Muscle layer of duodenum (tissue), 2 donors: ENCODE measurements at regions not wholly inside any gene's neighbourhood (a gene's known extent, or its start where the extent isn't known, plus 50 kb on each side); places are given as distances from the start of the nearest gene placed in this dataset.

Source experiments
- H3K27ac ChIP-seq: one replicate; pipeline ENCODE4 v1.7.0; 2013; ENCODE audit warnings: mild to moderate bottlenecking, low read length
- H3K27me3 ChIP-seq: one replicate; pipeline ENCODE4 v1.7.0; 2013; ENCODE audit warnings: low read depth, mild to moderate bottlenecking, control low read depth, low read length
- H3K36me3 ChIP-seq, 2 donors: one replicate each; pipeline ENCODE4 v1.7.0; 2013; ENCODE audit warnings: low read length in 2 of 2, control low read depth in 1 of 2, mild to moderate bottlenecking in 1 of 2; ENCODE audit not compliant: insufficient read depth in 2 of 2, control insufficient read depth in 1 of 2
- H3K4me1 ChIP-seq, 2 donors: one replicate each; pipeline ENCODE4 v1.7.0; 2013; ENCODE audit warnings: low read length in 2 of 2, mild to moderate bottlenecking in 2 of 2, control low read depth in 1 of 2, moderate library complexity in 1 of 2; ENCODE audit not compliant: insufficient read depth in 2 of 2, control insufficient read depth in 1 of 2
- H3K4me3 ChIP-seq, 2 donors: one replicate each; pipeline ENCODE4 v1.7.0; 2013; ENCODE audit warnings: low read length in 2 of 2, low read depth in 1 of 2, mild to moderate bottlenecking in 1 of 2
- H3K9me3 ChIP-seq, 2 donors: one replicate each; pipeline ENCODE4 v1.7.0; 2013; ENCODE audit warnings: low read length in 2 of 2, control low read depth in 1 of 2, mild to moderate bottlenecking in 1 of 2; ENCODE audit not compliant: control insufficient read depth in 1 of 2
- donor health status: healthy.

DNA sequence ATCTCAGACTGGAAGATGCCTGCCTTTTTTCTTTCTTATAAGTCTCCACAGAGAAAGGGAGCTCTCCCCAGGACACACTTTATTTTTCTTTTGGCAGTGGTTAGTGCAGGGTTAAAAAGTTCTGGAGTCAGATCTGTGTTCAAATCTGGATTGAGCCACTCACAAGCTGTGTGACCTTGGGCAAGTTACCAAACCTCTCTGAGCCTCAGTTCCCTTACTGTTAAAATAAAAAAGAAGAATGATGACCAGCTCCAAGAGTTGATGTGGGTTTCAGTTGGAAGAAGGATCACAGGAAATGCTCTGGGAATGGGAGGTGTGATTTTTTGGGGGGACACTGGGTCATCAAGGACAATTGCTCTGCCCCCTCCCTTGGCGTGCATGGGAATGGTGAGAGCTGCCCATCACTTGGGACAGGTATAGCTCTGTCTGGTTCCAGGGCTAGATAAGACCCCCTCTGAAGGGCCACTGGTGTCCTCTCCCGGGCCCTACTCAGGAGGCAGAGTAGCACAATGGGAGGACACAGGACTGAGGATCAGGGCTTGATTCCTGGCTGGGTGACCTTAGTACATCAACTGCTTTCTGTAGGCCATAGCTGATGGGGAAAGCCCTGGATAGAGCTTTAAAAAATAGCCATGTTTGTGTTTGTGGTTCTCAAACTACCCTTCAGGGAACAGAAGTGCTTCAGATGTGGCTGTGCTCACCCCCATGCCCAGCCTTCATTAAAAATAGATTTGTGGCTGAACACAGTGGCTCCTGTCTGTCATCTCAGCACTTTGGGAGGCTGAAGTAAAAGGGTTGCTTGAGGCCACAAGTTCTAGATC lies 228.3 kb downstream of the MIAT start:
- Histone ChIP-seq H3K4me1 (no peaks in the 10 kb centered on the region), H3K36me3 (no peaks in the 10 kb centered on the region), H3K4me3 (no peak overlapping the region), H3K9me3 (no peaks in the 10 kb centered on the region), H3K27ac (no peak overlapping the region), H3K27me3 (no peaks in the 10 kb centered on the region)

GRCh38 chr22:26887456-26887855 lies 230.1 kb downstream of the MIAT start:
- H3K27me3 ChIP-seq = no peaks in the 10 kb centered on the region
- no peak overlapping the region for H3K4me3 ChIP-seq
- H3K36me3 ChIP-seq = no peaks in the 10 kb centered on the region
- H3K27ac ChIP-seq = no peak overlapping the region
- no peaks in the 10 kb centered on the region for H3K4me1 ChIP-seq
- H3K9me3 ChIP-seq = no peaks in the 10 kb centered on the region

- no peaks in the 10 kb centered on the region for H3K9me3 ChIP-seq
- H3K4me3 ChIP-seq = no peak overlapping the region
- no peaks in the 10 kb centered on the region for H3K36me3 ChIP-seq
- no peaks in the 10 kb centered on the region for H3K27me3 ChIP-seq
- H3K27ac ChIP-seq = no peak overlapping the region
- no peaks in the 10 kb centered on the region for H3K4me1 ChIP-seq
These were observed 230.5 kb downstream of the MIAT start for GRCh38 chr22:26887916-26888315.

GRCh38 chr22:26888887-26889286 lies 231.5 kb downstream of the MIAT start:
- Histone ChIP-seq H3K36me3 (no peaks in the 10 kb centered on the region), H3K9me3 (no peaks in the 10 kb centered on the region), H3K27me3 (no peaks in the 10 kb centered on the region), H3K4me3 (no peak overlapping the region), H3K4me1 (no peaks in the 10 kb centered on the region), H3K27ac (no peak overlapping the region)

DNA sequence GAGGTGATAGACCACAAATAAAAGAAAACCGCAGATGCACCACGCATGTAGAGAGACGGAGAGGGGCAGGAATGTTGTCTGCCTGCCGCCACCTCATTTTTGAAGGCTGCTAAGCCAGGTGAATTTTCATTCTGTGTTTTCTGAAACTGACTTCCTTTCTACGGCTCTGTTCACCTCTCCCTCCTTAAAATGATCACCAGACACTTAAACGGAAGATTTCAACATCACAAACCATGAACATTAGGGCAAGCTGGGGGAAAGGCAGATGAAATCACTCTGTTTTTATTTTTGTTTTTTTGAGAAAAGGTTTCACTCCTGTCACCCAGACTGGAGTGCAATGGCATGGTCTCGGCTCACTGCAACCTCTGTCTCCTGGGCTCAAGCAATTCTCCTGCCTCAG lies 232.4 kb downstream of the MIAT start:
- no peaks in the 10 kb centered on the region for H3K4me1 ChIP-seq

GRCh38 chr22:26890870-26891269 lies 233.5 kb downstream of the MIAT start:
- Histone ChIP-seq H3K4me3 (no peak overlapping the region), H3K36me3 (no peaks in the 10 kb centered on the region), H3K9me3 (no peaks in the 10 kb centered on the region), H3K4me1 (peaks cover 4 to 5% of the 10 kb centered on the region in 2 donors), H3K27me3 (no peaks in the 10 kb centered on the region), H3K27ac (no peak overlapping the region)

More for the DNA sequence above, 232.4 kb downstream of the MIAT start:
- Histone ChIP-seq H3K4me3 (no peak overlapping the region), H3K36me3 (no peaks in the 10 kb centered on the region), H3K27me3 (no peaks in the 10 kb centered on the region), H3K9me3 (no peaks in the 10 kb centered on the region), H3K27ac (no peak overlapping the region)

GRCh38 chr22:26891429-26891828 lies 234.0 kb downstream of the MIAT start:
- H3K9me3 ChIP-seq = no peaks in the 10 kb centered on the region
- no peak overlapping the region for H3K4me3 ChIP-seq
- no peak overlapping the region for H3K27ac ChIP-seq
- no peaks in the 10 kb centered on the region for H3K36me3 ChIP-seq
- no peaks in the 10 kb centered on the region for H3K27me3 ChIP-seq
- H3K4me1 ChIP-seq = peaks cover 4 to 5% of the 10 kb centered on the region in 2 donors

DNA sequence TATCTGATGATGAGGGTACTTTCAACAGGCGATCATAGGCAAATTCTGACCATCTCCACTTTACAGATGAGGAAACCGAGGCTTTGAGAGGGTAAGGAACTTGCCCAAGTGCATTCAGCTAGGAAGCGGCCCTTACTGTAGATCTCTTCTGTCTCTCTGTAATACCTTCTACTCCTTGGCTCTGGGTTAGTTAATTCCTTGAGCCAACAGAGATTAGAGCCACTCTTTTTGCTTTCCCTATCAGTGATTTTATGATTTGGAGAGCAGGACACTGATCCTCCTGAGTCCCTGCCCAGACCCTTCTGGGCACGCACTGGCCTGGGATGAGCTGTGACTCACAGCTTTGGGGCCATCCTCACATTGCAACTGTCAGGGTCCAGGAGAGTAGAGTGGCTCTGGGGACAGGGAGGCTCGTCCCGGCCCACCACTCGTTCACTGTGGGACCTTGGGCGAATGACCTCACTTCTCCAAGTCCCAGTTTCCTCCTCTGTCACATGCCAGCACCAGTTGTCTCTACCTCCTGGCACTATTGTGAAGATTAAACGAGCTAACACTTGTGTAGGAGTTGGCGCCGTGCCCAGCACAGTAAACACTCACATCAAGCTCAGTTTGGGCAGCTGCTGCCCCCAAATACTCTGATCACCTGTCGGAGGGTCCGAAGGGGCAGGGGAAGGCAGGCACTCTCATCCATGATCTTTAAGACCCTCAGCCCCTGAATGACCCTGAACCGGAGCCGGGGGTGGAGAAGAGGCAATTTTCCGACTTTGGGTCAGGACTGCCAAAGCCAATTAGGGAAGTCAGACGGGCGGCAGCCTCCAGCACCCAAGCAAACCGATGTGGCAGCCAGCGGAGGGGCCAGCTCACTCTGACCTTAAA lies 235.0 kb downstream of the MIAT start:
- peaks cover 4 to 5% of the 10 kb centered on the region in 2 donors for H3K4me1 ChIP-seq
- no peak overlapping the region for H3K4me3 ChIP-seq
- no peaks in the 10 kb centered on the region for H3K27me3 ChIP-seq
- no peaks in the 10 kb centered on the region for H3K36me3 ChIP-seq
- H3K9me3 ChIP-seq = no peaks in the 10 kb centered on the region
- H3K27ac ChIP-seq = no peak overlapping the region

DNA sequence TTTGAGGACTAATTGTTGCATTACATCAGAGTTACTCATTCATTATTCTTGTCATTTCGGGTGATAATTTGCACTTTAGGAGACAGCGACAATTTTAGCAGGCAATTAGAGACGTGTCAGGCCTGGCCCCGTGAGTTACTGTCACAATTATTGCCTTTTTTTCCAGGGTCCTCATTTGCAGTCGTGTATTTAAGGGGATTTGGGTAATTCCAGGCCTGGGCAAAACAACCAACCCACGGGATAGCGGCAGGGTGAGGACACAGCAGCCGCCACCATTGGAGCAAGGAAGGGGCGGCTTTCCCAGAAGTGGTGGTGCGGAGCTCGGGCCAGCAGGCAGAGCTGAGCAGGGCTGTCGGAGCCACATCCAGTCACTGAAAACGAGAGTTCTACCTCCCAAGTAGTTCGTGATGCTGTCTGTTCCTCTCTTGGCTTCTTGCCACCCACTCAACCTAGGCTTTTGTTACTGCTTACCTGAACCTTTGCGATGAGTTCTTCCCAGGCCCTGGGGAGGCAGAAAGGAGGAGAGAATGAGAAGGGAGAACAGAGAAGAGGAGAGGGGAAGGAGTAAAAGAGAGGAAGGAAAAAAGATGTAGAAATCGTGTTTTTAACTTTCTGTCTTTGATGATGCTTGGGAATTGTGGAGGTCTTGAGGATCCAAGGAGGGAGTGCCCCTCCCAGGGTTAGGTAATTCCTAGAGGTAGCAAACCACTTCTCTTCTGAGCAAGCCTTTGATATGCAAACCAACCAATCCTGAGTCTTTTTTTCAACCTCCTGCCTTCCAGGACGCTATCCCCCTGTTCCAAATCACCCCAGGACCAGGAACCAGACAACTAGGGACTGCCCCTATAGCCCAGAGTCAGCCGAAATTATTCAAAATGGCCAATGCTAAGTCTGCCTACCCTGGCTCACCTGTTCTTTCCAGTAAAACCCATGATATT lies 236.1 kb downstream of the MIAT start:
- Histone ChIP-seq H3K36me3 (no peaks in the 10 kb centered on the region), H3K27me3 (no peaks in the 10 kb centered on the region), H3K4me3 (no peak overlapping the region), H3K27ac (no peak overlapping the region), H3K4me1 (peaks cover 4 to 5% of the 10 kb centered on the region in 2 donors), H3K9me3 (no peaks in the 10 kb centered on the region)

GRCh38 chr22:26894362-26894761 lies 237.0 kb downstream of the MIAT start:
- Histone ChIP-seq H3K4me1 (peaks cover 4 to 5% of the 10 kb centered on the region in 2 donors), H3K4me3 (no peak overlapping the region), H3K27me3 (no peaks in the 10 kb centered on the region), H3K9me3 (no peaks in the 10 kb centered on the region), H3K27ac (peak overlapping the region; percentile 75), H3K36me3 (no peaks in the 10 kb centered on the region)
